8988T (cell line): ENCODE measurements at regions not wholly inside any gene's neighbourhood (a gene's known extent, or its start where the extent isn't known, plus 50 kb on each side); places are given as distances from the start of the nearest gene placed in this dataset.
"Not testable (repeated sequence)": the region's sequence is repeated elsewhere in the genome, so short reads cannot be mapped to it uniquely, and the experiment has no call there.

ENCODE experiments used
- DNase-seq: peaks from one replicate; pipeline ENCODE4 v3.0.0; 2011

- not testable (repeated sequence) for DNase-seq
Observed at GRCh38 chr3:159052494-159052893, 250.6 kb downstream of the MFSD1 start.

GRCh38 chr3:159057621-159058020, 255.8 kb downstream of the MFSD1 start:
- no peak for DNase-seq

- no peak for DNase-seq
Observed at GRCh38 chr3:159058859-159059258, 257.0 kb downstream of the MFSD1 start.

GRCh38 chr3:159059395-159059794, 257.5 kb downstream of the MFSD1 start:
- DNase-seq = no peak

GRCh38 chr3:159062734-159063410, 261.0 kb downstream of the MFSD1 start:
- DNase-seq = no peak

GRCh38 chr3:159069091-159069490, 267.2 kb downstream of the MFSD1 start, which contains the start of gene IQCJ:
Gene IQCJ (plus strand): TSS chr3:159069319.
- DNase-seq = no peak

GRCh38 chr3:159069866-159070425, 268.1 kb downstream of the MFSD1 start:
- DNase-seq = no peak

GRCh38 chr3:159074756-159075701, 273.2 kb downstream of the MFSD1 start:
- no peak for DNase-seq

GRCh38 chr3:159077860-159078259, 276.0 kb downstream of the MFSD1 start:
- DNase-seq = no peak

GRCh38 chr3:159080256-159080655, 278.4 kb downstream of the MFSD1 start:
- DNase-seq = no peak

- no peak for DNase-seq
Observed at GRCh38 chr3:159080821-159081220, 279.0 kb downstream of the MFSD1 start.

GRCh38 chr3:159082519-159082918, 280.7 kb downstream of the MFSD1 start:
- no peak for DNase-seq

GRCh38 chr3:159091936-159092335, 290.1 kb downstream of the MFSD1 start:
- no peak for DNase-seq

- DNase-seq = no peak
Observed at GRCh38 chr3:159102001-159102400, 300.1 kb downstream of the MFSD1 start.

- DNase-seq = no peak
Observed at GRCh38 chr3:159112724-159113123, 310.9 kb downstream of the MFSD1 start.

- no peak for DNase-seq
Observed at GRCh38 chr3:159113221-159113875, 311.5 kb downstream of the MFSD1 start.

GRCh38 chr3:159114582-159114981, 312.7 kb downstream of the MFSD1 start:
- no peak for DNase-seq

GRCh38 chr3:159123877-159124276, 322.0 kb downstream of the MFSD1 start:
- DNase-seq = no peak

GRCh38 chr3:159126261-159127020, 324.6 kb downstream of the MFSD1 start:
- no peak for DNase-seq

GRCh38 chr3:159127021-159127392, 325.2 kb downstream of the MFSD1 start:
- no peak for DNase-seq

- no peak for DNase-seq
Observed at GRCh38 chr3:159128628-159129027, 326.8 kb downstream of the MFSD1 start.

- no peak for DNase-seq
Observed at GRCh38 chr3:159130108-159130507, 328.3 kb downstream of the MFSD1 start.
